GM18873 (cell line): ENCODE measurements at regions not wholly inside any gene's neighbourhood (a gene's known extent, or its start where the extent isn't known, plus 50 kb on each side); places are given as distances from the start of the nearest gene placed in this dataset.
A peak's percentile ranks its signal among the peaks of the same experiment; 100 is the strongest.
"Not testable (repeated sequence)": the region's sequence is repeated elsewhere in the genome, so short reads cannot be mapped to it uniquely, and the experiment has no call there.

Source experiments
- ATAC-seq: cut with Tn5 transposase; IDR thresholded peaks from one replicate; pipeline ENCODE4 v1.9.1; 2021; ENCODE audit warnings: mild to moderate bottlenecking, moderate library complexity, moderate number of reproducible peaks; ENCODE audit not compliant: unreplicated experiment, low FRiP score

DNA sequence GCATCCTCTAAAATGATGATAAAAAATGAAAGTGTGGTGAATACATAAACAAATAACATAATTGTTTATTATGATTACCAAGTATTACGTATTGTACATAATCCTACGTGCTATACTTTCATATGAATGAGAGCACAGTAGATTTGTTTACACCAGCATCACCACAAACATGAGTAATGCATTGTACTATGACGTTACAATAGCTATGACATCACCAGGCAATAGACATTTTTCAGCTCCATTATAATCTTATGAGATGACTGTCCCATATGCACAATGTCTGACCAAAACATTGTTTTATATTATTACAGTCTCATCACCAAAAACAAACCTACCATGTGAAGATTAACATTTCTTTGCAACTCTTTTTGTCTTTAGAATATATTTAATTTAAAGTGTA, 225.7 kb upstream of the TENT5A start:
- ATAC-seq: no peak

DNA sequence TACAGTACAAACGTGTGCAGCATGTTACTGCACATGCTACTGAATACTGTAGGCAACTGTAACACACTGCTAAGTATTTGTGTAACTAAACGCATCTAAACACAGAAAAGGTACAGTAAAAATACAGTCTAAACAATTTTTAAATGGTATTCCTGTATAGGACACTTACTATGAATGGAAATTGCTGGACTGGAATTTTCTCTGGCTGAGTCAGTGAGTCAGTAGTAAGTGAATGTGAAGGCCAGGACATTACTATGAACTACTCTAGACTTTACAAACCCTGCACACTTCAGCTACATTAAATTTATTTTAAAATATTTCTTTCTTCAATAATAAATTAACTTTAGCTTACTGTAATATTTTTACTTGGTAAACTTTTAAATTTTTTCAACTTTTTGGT, 225.0 kb upstream of the TENT5A start:
- no peak for ATAC-seq

- ATAC-seq: no peak
These were observed 217.3 kb upstream of the TENT5A start for GRCh38 chr6:81969814-81970213.

GRCh38 chr6:81969011-81969410, 216.5 kb upstream of the TENT5A start:
- ATAC-seq: no peak

- no peak for ATAC-seq
These were observed 214.5 kb upstream of the TENT5A start for GRCh38 chr6:81966968-81967367.

DNA sequence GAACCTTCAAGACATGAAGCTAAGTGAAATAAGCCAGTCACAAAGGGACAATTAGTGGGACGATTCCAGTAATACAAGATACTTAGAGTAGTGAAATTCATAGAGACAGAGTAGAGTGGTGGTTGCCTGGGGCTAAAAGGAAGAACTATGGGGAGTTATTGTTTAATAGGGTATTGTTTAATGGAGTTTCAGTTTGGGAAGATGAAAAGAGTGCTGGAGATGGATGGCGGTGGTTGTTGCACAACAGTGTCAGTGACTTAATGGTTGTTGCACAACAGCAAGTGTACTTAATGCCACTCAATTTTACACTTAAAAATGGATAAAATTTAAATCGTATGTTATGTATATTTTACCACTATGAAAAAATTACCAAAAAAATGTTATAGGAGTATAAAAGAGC, 209.7 kb upstream of the TENT5A start:
- ATAC-seq: no peak

- ATAC-seq: no peak
These were observed 198.4 kb upstream of the TENT5A start for GRCh38 chr6:81950877-81951276.

DNA sequence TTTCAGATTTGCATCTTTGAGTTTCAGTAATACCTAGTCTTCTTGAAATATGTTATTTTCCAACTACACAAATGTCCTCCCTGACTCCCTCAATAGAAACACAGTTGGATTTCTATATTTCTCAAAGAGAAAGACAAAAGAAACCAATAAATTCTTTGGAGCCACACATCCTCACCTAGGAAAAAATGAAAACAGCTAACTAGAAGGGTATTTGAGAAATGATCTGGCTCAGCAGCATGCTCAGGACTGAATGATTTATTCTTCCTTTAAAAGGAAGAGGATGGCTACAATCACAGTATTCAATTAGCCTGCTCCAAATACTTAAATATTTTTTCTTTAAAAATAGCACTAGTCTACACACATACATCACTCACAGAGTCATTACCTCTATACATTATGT, 196.4 kb upstream of the TENT5A start:
- ATAC-seq: no peak

DNA sequence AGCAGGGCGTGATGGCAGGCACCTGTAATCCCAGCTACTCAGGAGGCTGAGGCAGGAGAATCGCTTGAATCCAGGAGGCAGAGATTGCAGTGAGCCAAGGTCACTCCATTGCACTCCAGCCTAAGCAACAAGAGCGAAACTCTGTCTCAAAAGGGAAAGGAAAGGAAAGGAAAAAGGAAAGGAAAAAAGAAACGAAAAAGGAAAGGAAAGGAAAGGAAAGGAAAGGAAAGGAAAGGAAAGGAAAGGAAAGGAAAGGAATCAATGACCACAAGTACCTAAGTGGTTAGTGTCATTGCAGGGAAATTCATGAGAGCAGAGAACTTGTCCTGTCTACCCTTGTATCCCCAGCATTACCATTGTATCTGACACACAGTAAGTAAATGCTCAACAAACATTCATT, 195.7 kb upstream of the TENT5A start:
- not testable (repeated sequence) for ATAC-seq

DNA sequence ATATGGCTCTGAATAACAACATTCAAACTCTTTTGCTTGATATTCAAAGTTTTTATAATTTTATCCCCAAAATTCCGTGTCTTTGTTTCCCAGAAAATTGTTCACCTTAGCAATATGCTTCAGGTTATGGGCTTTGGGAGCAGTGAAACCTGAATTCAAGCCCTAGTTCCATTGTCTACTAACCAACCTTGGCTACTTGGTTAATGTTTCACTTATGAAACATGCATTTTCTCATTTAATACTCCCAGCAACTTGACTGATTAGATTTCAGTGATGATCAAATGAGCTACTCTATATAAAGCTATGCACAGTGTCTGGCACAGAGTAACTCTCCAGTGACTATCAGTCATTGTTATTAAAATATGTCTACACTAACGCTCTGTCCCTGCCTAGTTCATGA, 192.2 kb upstream of the TENT5A start:
- ATAC-seq: no peak

DNA sequence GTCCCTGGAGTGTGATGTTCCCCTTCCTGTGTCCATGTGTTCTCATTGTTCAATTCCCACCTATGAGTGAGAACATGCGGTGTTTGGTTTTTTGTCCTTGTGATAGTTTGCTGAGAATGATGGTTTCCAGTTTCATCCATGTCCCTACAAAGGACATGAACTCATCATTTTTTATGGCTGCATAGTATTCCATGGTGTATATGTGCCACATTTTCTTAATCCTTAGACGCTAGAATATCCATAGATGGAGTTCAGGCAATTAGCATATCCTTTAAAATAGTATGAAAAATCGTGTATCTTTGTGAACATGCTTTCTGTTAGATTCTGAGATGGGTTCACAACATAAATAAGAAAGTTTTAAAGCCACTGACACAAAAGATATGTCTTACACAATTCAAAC, 190.4 kb upstream of the TENT5A start:
- not testable (repeated sequence) for ATAC-seq

GRCh38 chr6:81942067-81942370, 189.5 kb upstream of the TENT5A start:
- ATAC-seq: no peak

- no peak for ATAC-seq
These were observed 188.0 kb upstream of the TENT5A start for GRCh38 chr6:81940451-81940985.

DNA sequence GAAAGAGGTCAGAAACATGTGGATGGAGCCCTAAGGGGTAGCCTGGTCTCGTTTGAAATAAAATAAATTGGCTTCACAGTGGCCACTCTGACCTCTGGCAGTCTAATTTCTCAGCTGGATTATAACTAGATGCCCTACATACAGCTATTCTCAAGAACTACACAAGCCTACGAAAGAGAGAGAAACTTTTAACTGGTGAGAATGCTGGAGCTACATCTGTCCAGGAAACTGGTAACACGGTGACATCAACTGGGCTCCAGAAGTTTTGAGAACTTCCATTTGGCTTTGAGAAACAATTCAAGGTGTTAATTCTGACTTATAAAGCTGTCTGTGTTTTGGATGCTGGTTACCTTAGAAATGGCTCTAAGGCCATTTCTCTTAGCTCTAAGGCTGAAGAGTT, 187.3 kb upstream of the TENT5A start:
- no peak for ATAC-seq

DNA sequence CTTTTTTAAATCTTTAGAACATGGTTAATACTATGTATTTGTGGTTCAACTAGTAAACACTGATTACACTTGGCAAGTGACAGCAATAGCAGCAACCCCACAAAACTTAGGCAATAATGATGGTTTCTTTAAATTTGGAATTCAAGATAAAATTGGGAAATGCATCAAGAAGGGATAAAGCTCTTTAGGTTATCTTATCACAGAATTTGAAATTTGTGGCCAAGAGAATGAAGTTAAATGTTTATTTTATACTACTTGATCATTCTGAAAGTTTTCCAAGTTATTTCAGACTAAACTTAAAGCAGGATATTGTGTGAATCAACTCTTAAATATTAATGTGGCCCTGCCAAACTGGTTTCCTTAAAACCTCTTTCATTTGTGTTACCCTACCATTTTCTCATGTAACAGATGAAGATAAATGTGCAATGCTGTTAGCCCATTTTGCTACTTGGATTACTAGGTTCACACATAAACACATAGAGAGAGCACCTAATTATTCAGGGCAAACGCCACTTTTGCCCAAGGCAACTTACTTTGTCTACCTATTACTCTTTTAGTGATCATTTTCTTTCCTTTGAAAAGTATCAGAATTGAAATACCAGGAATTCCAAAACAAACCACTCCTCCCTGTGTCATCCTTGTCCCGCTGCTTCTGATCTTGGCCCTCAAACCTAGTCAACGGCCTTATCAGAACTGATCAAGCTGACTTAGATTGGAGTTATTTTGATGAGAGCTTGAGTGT, 186.7 kb upstream of the TENT5A start:
- ATAC-seq: no peak

DNA sequence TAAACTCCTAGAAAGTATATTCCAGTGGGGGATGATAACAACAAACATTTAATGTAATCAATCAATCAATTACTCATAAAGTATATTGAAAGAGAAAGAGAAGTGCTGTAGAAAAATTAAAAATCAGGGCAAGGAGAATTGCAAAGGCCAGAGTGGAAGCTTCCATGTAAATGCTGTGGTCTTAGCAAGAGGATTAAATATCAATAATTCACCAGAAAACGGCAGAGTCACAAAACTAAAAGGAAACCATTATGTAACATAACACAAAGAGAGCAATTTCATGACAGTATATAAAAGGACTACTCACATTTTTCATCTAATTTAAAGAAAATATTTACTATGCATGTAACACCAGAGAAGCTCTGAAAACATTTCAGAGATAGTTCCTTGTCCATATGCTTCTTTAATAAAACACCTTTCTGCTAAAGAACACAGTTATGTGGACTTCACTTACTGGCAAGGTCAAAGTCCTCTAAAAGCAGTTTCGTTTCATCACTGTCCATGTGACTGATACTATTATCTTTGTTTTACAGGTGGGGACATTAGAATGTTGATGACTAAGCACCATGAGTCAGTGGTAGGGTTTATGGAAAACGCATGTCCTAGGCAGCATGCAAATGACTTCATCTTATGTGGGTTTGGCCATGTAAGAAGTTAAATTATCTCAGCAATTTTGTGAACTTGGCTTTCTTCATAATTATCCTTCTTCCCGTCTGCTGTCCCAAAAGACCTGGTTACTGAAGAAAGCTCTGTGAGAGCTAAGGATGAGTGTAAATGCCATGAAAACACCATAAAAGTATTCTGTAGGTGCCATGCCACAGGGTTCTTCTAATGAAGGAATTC, 185.8 kb upstream of the TENT5A start:
- peak; percentile 49 for ATAC-seq

DNA sequence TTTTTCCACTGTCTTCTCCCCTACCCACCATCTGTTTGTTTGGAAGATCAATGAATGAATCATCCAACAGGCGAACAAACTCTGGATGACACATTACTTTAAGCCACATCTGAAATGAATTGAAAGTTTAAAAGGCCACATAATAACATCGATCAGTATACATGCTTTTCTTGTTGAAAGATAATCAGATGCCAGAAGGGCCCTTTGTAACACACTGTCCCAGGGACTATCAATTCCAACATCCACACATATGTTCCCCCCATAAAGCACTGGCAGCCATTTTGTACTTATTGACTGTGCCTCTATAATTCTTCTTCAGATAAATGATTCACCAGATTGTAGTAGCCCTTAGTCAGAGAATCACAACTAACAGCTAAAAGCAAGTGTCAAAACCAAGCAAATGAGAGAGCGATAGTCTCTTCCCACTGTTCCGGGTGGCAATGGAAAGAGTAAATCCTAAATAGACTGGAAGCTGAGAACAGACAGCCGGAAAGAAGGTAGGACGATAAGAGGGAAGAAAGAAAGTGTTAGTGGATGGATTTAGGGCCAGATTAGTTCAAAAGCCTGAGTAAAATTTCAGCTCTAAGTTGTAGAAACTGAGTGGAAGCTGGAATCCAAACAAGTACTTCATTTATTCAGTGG, 184.9 kb upstream of the TENT5A start:
- ATAC-seq: no peak

DNA sequence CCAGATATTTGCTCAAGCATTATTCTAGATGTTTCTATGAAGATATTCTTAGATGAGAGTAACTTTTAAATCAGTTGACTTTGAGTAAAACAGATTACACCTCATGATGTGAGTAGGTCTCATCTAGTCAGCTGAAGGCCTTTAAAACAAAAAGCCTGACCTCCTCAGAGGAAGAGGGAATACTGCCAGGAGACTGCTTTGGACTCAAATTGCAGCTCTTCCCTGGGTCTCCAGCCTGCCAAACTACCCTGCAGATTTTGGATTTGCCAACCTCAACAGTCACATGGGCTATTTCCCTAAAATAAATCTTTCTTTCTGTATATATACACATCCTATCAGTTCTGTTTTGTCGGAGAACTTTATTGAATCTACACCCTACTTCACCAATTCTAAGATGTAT, 182.5 kb upstream of the TENT5A start:
- ATAC-seq: no peak

DNA sequence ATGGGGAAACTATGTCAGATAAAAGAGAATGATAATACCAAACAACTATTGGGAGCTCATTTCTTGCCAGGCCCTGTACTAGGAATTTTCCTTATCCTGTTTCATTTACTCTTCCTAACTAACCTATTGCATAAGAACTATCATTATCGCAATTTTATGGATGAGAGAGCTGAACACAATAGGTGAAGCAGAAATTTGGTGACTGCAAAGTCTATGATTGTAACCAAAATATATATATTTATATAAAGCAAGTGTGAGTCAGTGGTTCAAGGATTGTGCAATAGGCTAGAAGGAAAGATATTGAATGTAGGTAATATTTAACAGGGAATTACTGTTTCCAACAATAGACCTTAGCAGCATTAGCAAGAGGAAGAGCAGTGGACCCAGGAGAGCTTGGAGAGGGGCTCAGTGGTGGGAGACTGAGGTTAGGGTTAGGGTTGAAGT, 181.1 kb upstream of the TENT5A start:
- ATAC-seq: no peak

DNA sequence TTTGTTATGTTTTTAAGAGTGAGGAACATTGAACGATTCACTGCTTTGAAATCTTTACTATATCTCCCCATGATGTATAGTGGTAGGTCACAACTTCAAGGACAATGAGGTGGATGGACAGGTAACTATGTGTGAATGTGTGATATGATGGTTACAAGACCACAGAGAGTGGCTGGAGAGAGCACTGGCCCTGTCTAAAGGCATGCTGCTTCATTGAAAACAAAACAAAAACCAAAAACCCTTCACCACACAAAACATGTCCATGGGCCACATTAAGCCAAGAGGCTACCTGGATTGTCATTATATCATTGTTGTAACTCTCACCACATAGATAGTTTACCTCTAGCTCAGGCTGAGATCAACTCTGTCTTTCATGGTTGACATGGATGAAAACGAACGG, 180.6 kb upstream of the TENT5A start:
- ATAC-seq: no peak

GRCh38 chr6:81932448-81932847, 180.0 kb upstream of the TENT5A start:
- not testable (repeated sequence) for ATAC-seq
